Breast epithelium (tissue), 4 donors: ENCODE measurements at regions not wholly inside any gene's neighbourhood (a gene's known extent, or its start where the extent isn't known, plus 50 kb on each side); places are given as distances from the start of the nearest gene placed in this dataset.

Experiments
- DNase-seq, 2 donors: peaks; one replicate each; pipeline ENCODE4 v3.0.0-alpha.2; 2019; ENCODE audit warnings: low spot score in 2 of 2
- H3K27ac ChIP-seq, 2 donors: fragments of 200-600 bp; sonication (generic) in 1 of 2; one replicate each; pipeline ENCODE4 v1.5.1; 2016 to 2019; ENCODE audit warnings: mild to moderate bottlenecking in 1 of 2
- H3K27me3 ChIP-seq, 2 donors: fragments of 200-600 bp; sonication (generic) in 1 of 2; one replicate each; pipeline versions ENCODE4 v1.5.1 to v1.6.0; 2017 to 2019; ENCODE audit warnings: control low read depth in 1 of 2, mild to moderate bottlenecking in 1 of 2
- H3K36me3 ChIP-seq: fragments of 200-600 bp; one replicate; pipeline ENCODE4 v1.5.1; 2019
- H3K4me1 ChIP-seq, 2 donors: fragments of 200-600 bp; sonication (generic); one replicate each; pipeline ENCODE4 v1.5.1; 2016 to 2019; ENCODE audit warnings: control low read depth in 1 of 2
- H3K4me3 ChIP-seq, 3 donors: fragments of 200-600 bp; sonication (generic); 1 replicate in 2 of 3; 2 replicates in 1 of 3; pipeline ENCODE4 v1.5.1; 2016 to 2019; ENCODE audit warnings: mild to moderate bottlenecking in 3 of 3, moderate library complexity in 2 of 3
- H3K9me3 ChIP-seq, 2 donors: fragments of 200-600 bp; sonication (generic) in 1 of 2; one replicate each; pipeline ENCODE4 v1.5.1; 2016 to 2019; ENCODE audit warnings: control low read depth in 1 of 2
- POLR2A ChIP-seq: fragments of 450-650 bp; IDR thresholded peaks from one replicate; pipeline ENCODE4 v1.6.1; 2016; ENCODE audit warnings: antibody characterized with exemption, mild to moderate bottlenecking, moderate library complexity
- POLR2AphosphoS5 ChIP-seq, 3 donors: sonication (generic); formaldehyde crosslinking; IDR thresholded peaks; one replicate each; pipeline ENCODE4 v1.6.1; 2017; ENCODE audit warnings: antibody characterized with exemption in 3 of 3
- intact Hi-C: fragments of 100-400 bp; cut with DNase I; formaldehyde crosslinking; loops from one replicate; pipeline ENCODE4 v1.15.1; 2023; ENCODE audit warnings: low total_unique reads
- TF ChIP-seq, protein P1 (sequence below), 3 donors: fragments of 450-650 bp; IDR thresholded peaks; one replicate each; pipeline ENCODE4 v1.5.1; 2016 to 2017; ENCODE audit warnings: antibody characterized with exemption in 3 of 3, mild to moderate bottlenecking in 3 of 3, moderate library complexity in 3 of 3

DNA sequence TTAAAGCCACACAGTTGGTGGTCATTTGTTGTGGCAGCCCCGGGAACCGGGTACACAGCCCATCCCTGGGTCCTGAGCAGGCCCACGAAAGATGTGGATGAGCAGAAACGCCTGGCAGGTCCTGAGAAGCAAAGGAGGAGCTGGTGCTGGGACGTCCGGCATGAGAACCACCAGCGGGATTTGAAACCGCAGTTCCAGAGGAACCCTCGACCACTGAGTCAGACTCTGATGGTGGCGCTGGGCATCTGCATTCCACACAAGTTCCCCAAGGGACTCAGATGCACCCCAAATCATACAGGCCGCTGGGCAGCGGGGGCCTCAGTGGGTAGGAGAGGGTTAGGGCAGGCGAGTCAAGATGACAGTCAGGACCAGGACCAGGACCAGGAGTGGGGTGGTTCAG, 363.0 kb downstream of the SHANK2 start:
- TF ChIP-seq, protein P1, sequence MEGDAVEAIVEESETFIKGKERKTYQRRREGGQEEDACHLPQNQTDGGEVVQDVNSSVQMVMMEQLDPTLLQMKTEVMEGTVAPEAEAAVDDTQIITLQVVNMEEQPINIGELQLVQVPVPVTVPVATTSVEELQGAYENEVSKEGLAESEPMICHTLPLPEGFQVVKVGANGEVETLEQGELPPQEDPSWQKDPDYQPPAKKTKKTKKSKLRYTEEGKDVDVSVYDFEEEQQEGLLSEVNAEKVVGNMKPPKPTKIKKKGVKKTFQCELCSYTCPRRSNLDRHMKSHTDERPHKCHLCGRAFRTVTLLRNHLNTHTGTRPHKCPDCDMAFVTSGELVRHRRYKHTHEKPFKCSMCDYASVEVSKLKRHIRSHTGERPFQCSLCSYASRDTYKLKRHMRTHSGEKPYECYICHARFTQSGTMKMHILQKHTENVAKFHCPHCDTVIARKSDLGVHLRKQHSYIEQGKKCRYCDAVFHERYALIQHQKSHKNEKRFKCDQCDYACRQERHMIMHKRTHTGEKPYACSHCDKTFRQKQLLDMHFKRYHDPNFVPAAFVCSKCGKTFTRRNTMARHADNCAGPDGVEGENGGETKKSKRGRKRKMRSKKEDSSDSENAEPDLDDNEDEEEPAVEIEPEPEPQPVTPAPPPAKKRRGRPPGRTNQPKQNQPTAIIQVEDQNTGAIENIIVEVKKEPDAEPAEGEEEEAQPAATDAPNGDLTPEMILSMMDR (IDR thresholded peaks at IDR 0.05) = no peak
- TF ChIP-seq POLR2A (no peak), POLR2AphosphoS5 (IDR thresholded peaks at IDR 0.05) (no peak)
- Histone ChIP-seq H3K9me3 (no peaks in the 10 kb centered on the region), H3K27me3 (no peaks in the 10 kb centered on the region), H3K4me3 (no peak overlapping the region), H3K4me1 (peaks cover 0 to under 1% of the 10 kb centered on the region in 2 donors), H3K27ac (no peak overlapping the region), H3K36me3 (no peaks in the 10 kb centered on the region)
- DNase-seq = no peak
- intact Hi-C loops = no loop called here

DNA sequence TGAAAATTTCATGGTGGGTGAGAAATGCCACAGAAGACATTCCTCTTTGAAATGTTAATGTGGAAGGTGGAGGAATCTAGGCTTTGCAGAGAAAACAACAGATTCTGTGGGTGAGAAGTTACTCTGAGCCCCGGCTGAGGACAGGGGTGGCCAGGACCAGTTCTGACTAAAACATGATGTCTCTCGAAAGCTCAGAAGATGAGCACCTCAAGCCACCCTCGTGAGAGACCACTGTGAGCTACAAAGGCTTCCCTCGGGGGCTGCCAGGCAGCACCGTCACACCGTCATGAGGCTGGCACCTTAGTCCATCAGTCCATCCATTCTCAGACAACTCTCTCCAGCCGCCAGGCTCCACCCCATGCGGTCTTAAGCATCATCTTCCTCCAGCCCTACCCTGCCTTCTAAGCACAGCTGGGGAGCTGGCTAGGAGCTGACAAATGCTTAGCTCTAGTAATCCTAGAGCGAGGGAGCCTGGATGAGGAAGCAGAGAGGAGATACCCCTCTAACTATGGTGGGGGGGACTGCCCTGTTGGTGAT, 360.5 kb downstream of the SHANK2 start:
- H3K27me3 ChIP-seq = no peaks in the 10 kb centered on the region
- no peaks in the 10 kb centered on the region for H3K36me3 ChIP-seq
- intact Hi-C loops = no loop called here
- no peak overlapping the region for H3K27ac ChIP-seq
- TF ChIP-seq, protein P1 (IDR thresholded peaks at IDR 0.05) = no peak
- TF ChIP-seq POLR2A (no peak), POLR2AphosphoS5 (IDR thresholded peaks at IDR 0.05) (no peak)
- no peak for DNase-seq
- H3K4me3 ChIP-seq = no peak overlapping the region
- H3K9me3 ChIP-seq = no peaks in the 10 kb centered on the region
- H3K4me1 ChIP-seq = no peaks in the 10 kb centered on the region

DNA sequence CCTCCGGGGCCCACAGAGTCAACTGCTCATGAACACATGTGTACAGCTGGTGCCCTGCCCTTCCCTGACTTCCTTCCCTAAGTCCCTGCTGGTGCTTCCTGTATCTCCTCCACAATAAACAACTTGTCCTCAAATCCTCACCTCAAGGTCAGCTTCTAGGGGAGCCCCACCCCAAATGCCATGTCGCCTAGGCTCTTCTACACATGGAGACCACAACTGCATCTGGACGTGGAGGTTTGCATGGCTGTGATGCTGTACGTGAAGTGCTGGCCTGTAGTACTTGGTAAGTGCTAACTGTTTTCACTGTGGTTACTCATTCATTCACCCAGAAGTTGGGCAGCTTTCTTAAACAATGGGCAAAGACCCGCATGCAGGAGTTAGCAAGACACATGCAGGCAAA, 359.5 kb downstream of the SHANK2 start:
- intact Hi-C loops = no loop called here
- no peak overlapping the region for H3K4me3 ChIP-seq
- no peak overlapping the region for H3K27ac ChIP-seq
- H3K27me3 ChIP-seq = no peaks in the 10 kb centered on the region
- H3K36me3 ChIP-seq = no peaks in the 10 kb centered on the region
- TF ChIP-seq POLR2AphosphoS5 (IDR thresholded peaks at IDR 0.05) = no peak
- TF ChIP-seq, protein P1 (IDR thresholded peaks at IDR 0.05) = no peak
- no peak for TF ChIP-seq POLR2A
- H3K4me1 ChIP-seq = no peaks in the 10 kb centered on the region
- DNase-seq = no peak
- H3K9me3 ChIP-seq = no peaks in the 10 kb centered on the region

DNA sequence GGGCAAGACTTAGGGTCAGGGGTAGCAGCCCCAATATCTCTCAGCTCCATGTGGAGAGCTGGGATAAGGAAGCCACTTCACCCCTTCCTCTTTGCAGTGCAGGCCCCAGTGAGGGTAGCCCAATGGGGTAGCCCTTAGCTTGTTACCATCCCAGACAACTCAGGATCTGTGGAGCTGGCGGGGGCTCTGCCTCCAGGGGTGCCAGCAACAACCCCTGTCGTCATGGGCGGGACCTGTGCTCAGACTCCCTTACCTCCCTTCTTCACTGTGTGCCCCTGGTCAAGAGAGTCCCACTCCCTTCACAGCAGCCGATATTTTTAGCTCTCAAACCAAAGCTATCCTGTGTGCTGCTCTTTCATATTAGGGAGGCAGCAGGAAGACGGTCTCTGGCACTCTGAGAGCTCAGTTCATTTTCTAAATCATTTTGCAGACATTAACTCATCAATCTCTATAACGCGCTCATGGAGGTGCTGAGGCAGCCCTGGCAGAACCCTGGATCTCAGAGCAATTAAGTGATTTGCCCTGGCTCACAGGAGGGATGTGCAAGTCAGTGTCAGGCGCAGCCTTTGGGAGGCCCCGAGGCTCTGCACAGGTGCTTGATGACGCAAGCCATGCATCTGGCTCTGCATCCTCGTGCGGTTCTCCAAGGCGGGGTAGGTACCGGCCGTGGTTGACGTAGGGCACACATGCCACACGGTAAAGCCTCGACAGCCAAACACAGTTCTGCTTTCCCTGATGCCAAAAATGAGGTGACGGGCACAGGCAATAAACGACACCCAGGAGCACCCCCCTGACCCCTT, 357.6 kb downstream of the SHANK2 start:
- intact Hi-C loops = no loop called here
- DNase-seq = no peak
- Histone ChIP-seq H3K4me1 (no peaks in the 10 kb centered on the region), H3K36me3 (no peaks in the 10 kb centered on the region), H3K4me3 (no peak overlapping the region), H3K27ac (no peak overlapping the region), H3K9me3 (no peaks in the 10 kb centered on the region), H3K27me3 (no peaks in the 10 kb centered on the region)
- TF ChIP-seq, protein P1 (IDR thresholded peaks at IDR 0.05) = no peak

DNA sequence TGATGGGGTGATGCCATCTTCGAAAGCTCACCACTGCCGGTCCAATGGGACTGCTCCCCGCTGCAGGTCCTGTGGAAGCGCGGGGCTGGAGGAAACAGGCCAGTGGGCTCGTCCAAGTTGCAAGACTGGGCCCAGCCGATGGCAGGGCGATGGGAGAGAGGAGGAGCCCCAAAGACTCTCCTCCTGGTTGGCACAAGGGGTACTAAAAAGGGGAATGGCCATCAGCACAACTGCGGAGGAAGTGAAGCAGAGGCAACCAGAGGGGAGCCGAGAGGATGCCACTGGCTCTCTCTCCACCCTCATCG, 357.1 kb downstream of the SHANK2 start:
- no peaks in the 10 kb centered on the region for H3K4me1 ChIP-seq
- H3K4me3 ChIP-seq = no peak overlapping the region
- no peak overlapping the region for H3K27ac ChIP-seq
- DNase-seq = no peak
- intact Hi-C loops = no loop called here
- no peaks in the 10 kb centered on the region for H3K36me3 ChIP-seq
- no peaks in the 10 kb centered on the region for H3K27me3 ChIP-seq
- no peaks in the 10 kb centered on the region for H3K9me3 ChIP-seq
- TF ChIP-seq POLR2AphosphoS5 (IDR thresholded peaks at IDR 0.05) (no peak), POLR2A (no peak)
- TF ChIP-seq, protein P1 (IDR thresholded peaks at IDR 0.05) = no peak
